ENCODE measurements at regions not wholly inside any gene's neighbourhood (a gene's known extent, or its start where the extent isn't known, plus 50 kb on each side); places are given as distances from the start of the nearest gene placed in this dataset.

- no peak for DNase-seq
Observed at GRCh38 chr2:67516899-67517530, 119.9 kb downstream of the ETAA1 start.

GRCh38 chr2:67522148-67522547, 125.0 kb downstream of the ETAA1 start:
- no peak for DNase-seq

- no peak for DNase-seq
Observed at GRCh38 chr2:67524213-67524612, 127.1 kb downstream of the ETAA1 start.

GRCh38 chr2:67524777-67525176, 127.6 kb downstream of the ETAA1 start:
- no peak for DNase-seq

GRCh38 chr2:67526283-67526682, 129.2 kb downstream of the ETAA1 start:
- DNase-seq, result no peak

GRCh38 chr2:67528320-67528719, 131.2 kb downstream of the ETAA1 start:
- DNase-seq, result no peak

- no peak for DNase-seq
Observed at GRCh38 chr2:67532387-67532786, 135.3 kb downstream of the ETAA1 start.

GRCh38 chr2:67534745-67535144, 137.6 kb downstream of the ETAA1 start:
- DNase-seq, result no peak

- DNase-seq, result no peak
Observed at GRCh38 chr2:67540962-67541361, 143.8 kb downstream of the ETAA1 start.

- no peak for DNase-seq
Observed at GRCh38 chr2:67544286-67544685, 147.2 kb downstream of the ETAA1 start.

- DNase-seq, result no peak
Observed at GRCh38 chr2:67548317-67549201, 151.4 kb downstream of the ETAA1 start.

- no peak for DNase-seq
Observed at GRCh38 chr2:67559156-67559555, 162.0 kb downstream of the ETAA1 start.

- no peak for DNase-seq
Observed at GRCh38 chr2:67560771-67561456, 163.8 kb downstream of the ETAA1 start.

- DNase-seq, result no peak
Observed at GRCh38 chr2:67561457-67561965, 164.4 kb downstream of the ETAA1 start.

GRCh38 chr2:67564076-67564475, 166.9 kb downstream of the ETAA1 start:
- DNase-seq, result no peak

- no peak for DNase-seq
Observed at GRCh38 chr2:67564626-67565025, 167.5 kb downstream of the ETAA1 start.

GRCh38 chr2:67565262-67565661, 168.1 kb downstream of the ETAA1 start:
- no peak for DNase-seq

GRCh38 chr2:67565761-67566160, 168.6 kb downstream of the ETAA1 start:
- no peak for DNase-seq

GRCh38 chr2:67566285-67566684, 169.2 kb downstream of the ETAA1 start:
- no peak for DNase-seq

- DNase-seq, result no peak
Observed at GRCh38 chr2:67566958-67567635, 170.0 kb downstream of the ETAA1 start.

- DNase-seq, result no peak
Observed at GRCh38 chr2:67567886-67568285, 170.8 kb downstream of the ETAA1 start.

GRCh38 chr2:67570611-67571010, 173.5 kb downstream of the ETAA1 start:
- DNase-seq, result no peak
